GM06990 (cell line): ENCODE measurements at regions not wholly inside any gene's neighbourhood (a gene's known extent, or its start where the extent isn't known, plus 50 kb on each side); places are given as distances from the start of the nearest gene placed in this dataset.

Experiments used
- DNase-seq: peaks from one replicate; pipeline ENCODE4 v3.0.0-alpha.2; 2011; ENCODE audit not compliant: insufficient read length; ENCODE audit errors: extremely low read depth
- H3K27me3 ChIP-seq: replicated peaks from 2 replicates; pipeline ENCODE4 v1.6.0; 2011; ENCODE audit warnings: low read length; ENCODE audit not compliant: control insufficient read depth, insufficient read depth
- H3K36me3 ChIP-seq: 2 replicates; pipeline ENCODE4 v1.5.1; 2011; ENCODE audit warnings: low read length; ENCODE audit not compliant: control insufficient read depth, insufficient read depth
- H3K4me3 ChIP-seq: replicated peaks from 2 replicates; pipeline ENCODE4 v1.5.1; 2011; ENCODE audit warnings: low read depth, mild to moderate bottlenecking, control low read depth, low read length
- CTCF ChIP-seq: IDR thresholded peaks from 2 replicates; pipeline ENCODE4 v1.5.1; 2011; ENCODE audit warnings: low read length, control low read depth, mild to moderate bottlenecking, inconsistent platforms; ENCODE audit not compliant: insufficient read depth, poor library complexity, severe bottlenecking

GRCh38 chr18:10229458-10229857 lies 225.0 kb upstream of the APCDD1 start:
- H3K4me3 ChIP-seq: no peak overlapping the region
- no peaks in the 10 kb centered on the region for H3K36me3 ChIP-seq
- no peak for DNase-seq
- TF ChIP-seq CTCF: no peak
- H3K27me3 ChIP-seq: no peaks in the 10 kb centered on the region; the same call in 1 of the 2 replicates

GRCh38 chr18:10230072-10230471 lies 224.4 kb upstream of the APCDD1 start:
- no peaks in the 10 kb centered on the region for H3K36me3 ChIP-seq
- no peaks in the 10 kb centered on the region; the same call in 1 of the 2 replicates for H3K27me3 ChIP-seq
- DNase-seq: no peak
- TF ChIP-seq CTCF: no peak
- H3K4me3 ChIP-seq: no peak overlapping the region

GRCh38 chr18:10231220-10231619 lies 223.2 kb upstream of the APCDD1 start:
- no peaks in the 10 kb centered on the region for H3K36me3 ChIP-seq
- no peak for TF ChIP-seq CTCF
- DNase-seq: no peak
- H3K27me3 ChIP-seq: no peaks in the 10 kb centered on the region; the same call in 1 of the 2 replicates
- no peak overlapping the region for H3K4me3 ChIP-seq

GRCh38 chr18:10232062-10232461 lies 222.4 kb upstream of the APCDD1 start:
- Histone ChIP-seq H3K36me3 (no peaks in the 10 kb centered on the region), H3K4me3 (no peak overlapping the region), H3K27me3 (no peaks in the 10 kb centered on the region; the same call in 1 of the 2 replicates)
- TF ChIP-seq CTCF: no peak
- no peak for DNase-seq

- no peaks in the 10 kb centered on the region; the same call in 1 of the 2 replicates for H3K27me3 ChIP-seq
- no peak overlapping the region for H3K4me3 ChIP-seq
- TF ChIP-seq CTCF: no peak
- no peaks in the 10 kb centered on the region for H3K36me3 ChIP-seq
- DNase-seq: no peak
Measured at GRCh38 chr18:10233082-10233875, 221.2 kb upstream of the APCDD1 start.

GRCh38 chr18:10234281-10234680 lies 220.2 kb upstream of the APCDD1 start:
- no peak for DNase-seq
- no peak for TF ChIP-seq CTCF
- H3K27me3 ChIP-seq: no peaks in the 10 kb centered on the region; the same call in 1 of the 2 replicates
- H3K36me3 ChIP-seq: no peaks in the 10 kb centered on the region
- no peak overlapping the region for H3K4me3 ChIP-seq
